Heart right ventricle (tissue), 16 donors: ENCODE measurements at regions not wholly inside any gene's neighbourhood (a gene's known extent, or its start where the extent isn't known, plus 50 kb on each side); places are given as distances from the start of the nearest gene placed in this dataset.
A peak's percentile ranks its signal among the peaks of the same experiment; 100 is the strongest.
"Not testable (repeated sequence)": the region's sequence is repeated elsewhere in the genome, so short reads cannot be mapped to it uniquely, and the experiment has no call there.

Experiments
- ATAC-seq, 8 donors: fragments of 200-7000 bp; cut with Tn5 transposase; one replicate each; pipeline ENCODE4 v1.9.1; 2020; ENCODE audit warnings: mild to moderate bottlenecking in 8 of 8, moderate library complexity in 8 of 8, moderate number of reproducible peaks in 1 of 8
- DNase-seq, 2 donors: peaks; one replicate each; pipeline ENCODE4 v3.0.0-alpha.2; 2020
- H3K27ac ChIP-seq, 10 donors: fragments of 200-600 bp; sonication (generic) in 2 of 10; one replicate each; pipeline versions ENCODE4 v1.5.0 to v1.8.0; 2020 to 2022; ENCODE audit warnings: mild to moderate bottlenecking in 3 of 10
- H3K27me3 ChIP-seq, 7 donors: fragments of 200-600 bp; one replicate each; pipeline ENCODE4 v1.8.0; 2021 to 2022; ENCODE audit warnings: mild to moderate bottlenecking in 2 of 7
- H3K36me3 ChIP-seq, 9 donors: fragments of 200-600 bp; sonication (generic) in 1 of 9; one replicate each; pipeline versions ENCODE4 v1.5.0 to v1.8.0; 2020 to 2022; ENCODE audit warnings: mild to moderate bottlenecking in 2 of 9
- H3K4me1 ChIP-seq, 9 donors: fragments of 200-600 bp; sonication (generic) in 1 of 9; one replicate each; pipeline versions ENCODE4 v1.5.0 to v1.8.0; 2020 to 2022; ENCODE audit warnings: mild to moderate bottlenecking in 4 of 9
- H3K4me3 ChIP-seq, 10 donors: fragments of 200-600 bp; sonication (generic) in 2 of 10; one replicate each; pipeline versions ENCODE4 v1.5.0 to v1.8.0; 2020 to 2022; ENCODE audit warnings: mild to moderate bottlenecking in 7 of 10, moderate library complexity in 2 of 10
- H3K9me3 ChIP-seq, 11 donors: fragments of 200-600 bp in 10 of 11; sonication (generic) in 2 of 11; one replicate each; pipeline versions ENCODE4 v1.5.0 to v1.8.0; 2013 to 2022; ENCODE audit warnings: mild to moderate bottlenecking in 2 of 11, control low read depth in 1 of 11, moderate library complexity in 1 of 11
- CTCF ChIP-seq, 9 donors: fragments of 200-600 bp; sonication (generic) in 2 of 9; IDR thresholded peaks; one replicate each; pipeline versions ENCODE4 v1.5.0 to v1.8.0; 2021 to 2022; ENCODE audit warnings: antibody characterized with exemption in 9 of 9, mild to moderate bottlenecking in 5 of 9, moderate library complexity in 1 of 9
- WGBS, 2 donors: extraction: QIAGEN DNeasy Blood & Tissue Kit; methylation state at CpG; one replicate each; pipeline ENCODE4 v1.1.7; 2013; ENCODE audit warnings: inconsistent platforms in 1 of 2; 5-methylcytosine and 5-hydroxymethylcytosine counted together
- intact Hi-C, 10 donors: fragments of 100-400 bp; cut with DNase I; formaldehyde crosslinking; loops; one replicate each; pipeline versions ENCODE4 v1.11.1 to v1.14.2; 2022
- donor health status: Arrhythmogenic right ventricular cardiomyopathy.
- donor health status: ischemic (EF 13 %, LVEDD 7.1; RV severe dilation, severe dysfunction).
- donor health status: healthy with polysubstance abuse.
- donor health status: DM: no; HTN: yes; CAD: no.
- donor health status: DM: no; HTN: no; CAD: no.
- donor health status: ischemic (EF 25% LVEDD 6.9; RV normal size, moderate dysfunction).
- donor health status: ischemic (EF 25% LVEDD 5.7; RV mildly dilated, moderate dysfunction).
- donor health status: healthy.
- donor health status: DM: yes; HTN: yes; CAD: no.
- donor health status: Ischemic cardiomyopathy.
- donor health status: ischemic (EF 35%, LVEDD 5.7; RV mildly dilated, moderate dysfunction).
- donor health status: nonischemic (EF 11% LVEDD 7.7; RV severe dilation, severe dysfunction).
- donor health status: DM: yes; HTN: yes; CAD: no.
- donor health status: PGD.
- donor health status: ischemic (EF 29% LVEDD 5.4; RV normal size, mild dysfunction).
- donor health status: nonischemic (EF 23%, LVEDD 6.1; RV moderate dilation, normal function).

GRCh38 chr18:14937271-14937670, 189.3 kb downstream of the ANKRD30B start:
- H3K9me3 ChIP-seq, result no peaks in the 10 kb centered on the region
- 81 to 83% methylated on average over 9 of the region's 9 CpGs for WGBS, 2 donors

GRCh38 chr18:14939141-14939540, 191.2 kb downstream of the ANKRD30B start:
- no peak overlapping the region for H3K27ac ChIP-seq
- DNase-seq (no peak), ATAC-seq (peak in 2 of 8 donors; percentile 7 to 40)
- H3K4me1 ChIP-seq, result no peaks in the 10 kb centered on the region
- TF ChIP-seq CTCF (IDR thresholded peaks at IDR 0.05), result no peak
- H3K36me3 ChIP-seq, result no peaks in the 10 kb centered on the region
- no peaks in the 10 kb centered on the region for H3K9me3 ChIP-seq
- peaks cover 0 to 20% (median 3%) of the 10 kb centered on the region in 7 donors for H3K27me3 ChIP-seq
- intact Hi-C loops, result no loop called here
- H3K4me3 ChIP-seq, result no peak overlapping the region

More at GRCh38 chr18:14937271-14937670, 189.3 kb downstream of the ANKRD30B start:
- ATAC-seq (no peak), DNase-seq (no peak)
- intact Hi-C loops, result no loop called here
- Histone ChIP-seq H3K36me3 (no peaks in the 10 kb centered on the region), H3K27me3 (peaks cover 0 to 20% (median 3%) of the 10 kb centered on the region in 7 donors), H3K4me1 (no peaks in the 10 kb centered on the region), H3K27ac (no peak overlapping the region), H3K4me3 (no peak overlapping the region)
- no peak for TF ChIP-seq CTCF (IDR thresholded peaks at IDR 0.05)

- H3K27ac ChIP-seq, intact Hi-C loops, H3K36me3 ChIP-seq, H3K9me3 ChIP-seq, H3K4me3 ChIP-seq, DNase-seq, ATAC-seq, H3K4me1 ChIP-seq: not testable (repeated sequence)
- 72 to 74% methylated on average over 6 of the region's 6 CpGs for WGBS, 2 donors
- peaks cover 0 to 20% (median 3%) of the 10 kb centered on the region in 7 donors for H3K27me3 ChIP-seq
These were observed 192.1 kb downstream of the ANKRD30B start for GRCh38 chr18:14940106-14940505.

- WGBS, 2 donors, result 40 to 50% methylated on average over 2 of the region's 2 CpGs
- peaks cover 0 to 20% (median 3%) of the 10 kb centered on the region in 7 donors for H3K27me3 ChIP-seq
- DNase-seq, result no peak
- no peak overlapping the region for H3K4me3 ChIP-seq
- no peak for TF ChIP-seq CTCF (IDR thresholded peaks at IDR 0.05)
- no peaks in the 10 kb centered on the region for H3K4me1 ChIP-seq
- no peak for ATAC-seq
- H3K27ac ChIP-seq, result no peak overlapping the region
- no peaks in the 10 kb centered on the region for H3K9me3 ChIP-seq
- intact Hi-C loops, result no loop called here
- no peaks in the 10 kb centered on the region for H3K36me3 ChIP-seq
These were observed 192.8 kb downstream of the ANKRD30B start for GRCh38 chr18:14940735-14941134.

- no peak overlapping the region for H3K4me3 ChIP-seq
- no peak for TF ChIP-seq CTCF (IDR thresholded peaks at IDR 0.05)
- H3K36me3 ChIP-seq, result no peaks in the 10 kb centered on the region
- no peak for ATAC-seq
- WGBS, 2 donors, result 59 to 62% methylated on average over 5 of the region's 5 CpGs
- intact Hi-C loops, result no loop called here
- H3K27ac ChIP-seq, result no peak overlapping the region
- no peaks in the 10 kb centered on the region for H3K9me3 ChIP-seq
- no peaks in the 10 kb centered on the region for H3K4me1 ChIP-seq
- peaks cover 0 to 20% (median 3%) of the 10 kb centered on the region in 7 donors for H3K27me3 ChIP-seq
- no peak for DNase-seq
These were observed 193.3 kb downstream of the ANKRD30B start for GRCh38 chr18:14941256-14941655.
